ENCODE measurements at regions not wholly inside any gene's neighbourhood (a gene's known extent, or its start where the extent isn't known, plus 50 kb on each side); places are given as distances from the start of the nearest gene placed in this dataset.

GRCh38 chr2:7557376-7557775, 640.2 kb downstream of the RNF144A start (continued):
- TF ChIP-seq, protein P1, sequence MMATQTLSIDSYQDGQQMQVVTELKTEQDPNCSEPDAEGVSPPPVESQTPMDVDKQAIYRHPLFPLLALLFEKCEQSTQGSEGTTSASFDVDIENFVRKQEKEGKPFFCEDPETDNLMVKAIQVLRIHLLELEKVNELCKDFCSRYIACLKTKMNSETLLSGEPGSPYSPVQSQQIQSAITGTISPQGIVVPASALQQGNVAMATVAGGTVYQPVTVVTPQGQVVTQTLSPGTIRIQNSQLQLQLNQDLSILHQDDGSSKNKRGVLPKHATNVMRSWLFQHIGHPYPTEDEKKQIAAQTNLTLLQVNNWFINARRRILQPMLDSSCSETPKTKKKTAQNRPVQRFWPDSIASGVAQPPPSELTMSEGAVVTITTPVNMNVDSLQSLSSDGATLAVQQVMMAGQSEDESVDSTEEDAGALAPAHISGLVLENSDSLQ (IDR thresholded peaks at IDR 0.05) = no peak
- TF ChIP-seq, protein P2, sequence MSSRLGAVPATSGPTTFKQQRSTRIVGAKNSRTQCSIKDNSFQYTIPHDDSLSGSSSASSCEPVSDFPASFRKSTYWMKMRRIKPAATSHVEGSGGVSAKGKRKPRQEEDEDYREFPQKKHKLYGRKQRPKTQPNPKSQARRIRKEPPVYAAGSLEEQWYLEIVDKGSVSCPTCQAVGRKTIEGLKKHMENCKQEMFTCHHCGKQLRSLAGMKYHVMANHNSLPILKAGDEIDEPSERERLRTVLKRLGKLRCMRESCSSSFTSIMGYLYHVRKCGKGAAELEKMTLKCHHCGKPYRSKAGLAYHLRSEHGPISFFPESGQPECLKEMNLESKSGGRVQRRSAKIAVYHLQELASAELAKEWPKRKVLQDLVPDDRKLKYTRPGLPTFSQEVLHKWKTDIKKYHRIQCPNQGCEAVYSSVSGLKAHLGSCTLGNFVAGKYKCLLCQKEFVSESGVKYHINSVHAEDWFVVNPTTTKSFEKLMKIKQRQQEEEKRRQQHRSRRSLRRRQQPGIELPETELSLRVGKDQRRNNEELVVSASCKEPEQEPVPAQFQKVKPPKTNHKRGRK (tag; IDR thresholded peaks at IDR 0.05) = no peak
- TF ChIP-seq CEBPG (CRISPR knock-in tag; IDR thresholded peaks at IDR 0.05) (no peak), CEBPG (tag; conservative IDR thresholded peaks at IDR 0.05 in 1 of 2, IDR thresholded peaks at IDR 0.05 in 1 of 2) (no peak), CBX2 (IDR thresholded peaks at IDR 0.05; ENCODE audit: insufficient read depth, low read length, poor library complexity, severe bottlenecking) (no peak), ZNF232 (CRISPR knock-in tag; IDR thresholded peaks at IDR 0.05) (no peak), ILF3 (IDR thresholded peaks at IDR 0.05; ENCODE audit: borderline replicate concordance) (no peak)

DNA sequence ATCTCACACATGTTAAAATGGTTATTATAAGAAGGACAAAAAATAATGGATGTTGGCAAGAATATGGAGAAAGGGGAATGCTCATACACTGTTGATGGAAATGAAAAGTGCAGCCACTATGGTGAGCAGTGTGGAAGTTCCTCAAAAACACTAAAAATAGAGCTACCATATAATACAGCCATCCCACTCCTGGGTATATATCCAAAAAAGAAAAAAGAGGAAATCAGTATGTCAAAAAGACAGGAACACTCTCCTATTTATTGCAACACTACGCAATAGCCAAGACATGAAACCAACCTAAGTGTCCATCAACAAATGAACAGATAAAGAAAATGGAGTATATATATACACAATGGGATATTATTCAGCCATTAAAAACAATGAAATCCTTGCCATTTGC, 642.6 kb downstream of the RNF144A start:
- in situ Hi-C loops (cut with MboI) (no loop called here), intact Hi-C loops (cut with micrococcal nuclease) (no loop called here)
- H3K9me3 ChIP-seq (replicated peaks; ENCODE audit: control insufficient read depth, insufficient read depth, low read depth, low read length) = no peaks in the 10 kb centered on the region
- FAIRE-seq = no peak
- ChIA-PET CTCF (ENCODE audit: low intra/inter-chr PET ratio) (no interaction called here), POLR2A (no interaction called here)
- H3K36me3 ChIP-seq (ENCODE audit: control insufficient read depth, insufficient read depth, low read length) = no peaks in the 10 kb centered on the region
- no peak overlapping the region for H3K9ac ChIP-seq (ENCODE audit: insufficient read depth in 1 of 2, low read depth in 2 of 2, low read length in 2 of 2)
- H3K9me1 ChIP-seq (ENCODE audit: control insufficient read depth, insufficient read depth, low read length) = no peaks in the 10 kb centered on the region
- TF ChIP-seq SRSF3 (IDR thresholded peaks at IDR 0.05; ENCODE audit: insufficient read depth, low read length) (no peak), FOXM1 (IDR thresholded peaks at IDR 0.05; ENCODE audit: low read depth) (no peak), FOXM1 (CRISPR knock-in tag; IDR thresholded peaks at IDR 0.05; ENCODE audit: low read depth) (no peak)
- no peak overlapping the region for H2AFZ ChIP-seq (ENCODE audit: low read depth, low read length)
- DNase-seq (ENCODE audit: extremely low read depth in 1 of 4, low spot score in 3 of 4) = no peak
- ATAC-seq = no peak
- H3K4me2 ChIP-seq (ENCODE audit: insufficient read depth, low read length) = no peak overlapping the region
- no peaks in the 10 kb centered on the region for H4K20me1 ChIP-seq (replicated peaks; ENCODE audit: control insufficient read depth, insufficient read depth, low read length)
- no peaks in the 10 kb centered on the region for H3K79me2 ChIP-seq (ENCODE audit: control insufficient read depth, insufficient read depth, low read length)
- no peak overlapping the region for H3K27ac ChIP-seq (ENCODE audit: extremely low read depth, low read depth, low read length)
- H3K4me1 ChIP-seq (replicated peaks in 1 of 2; ENCODE audit: control insufficient read depth in 2 of 2, insufficient read depth in 2 of 2, low read length in 2 of 2) = no peaks in the 10 kb centered on the region
- WGBS (ENCODE audit: insufficient coverage, low coverage, missing lambda C conversion rate) = 8% methylated on average over 1 of the region's 1 CpG
- no TSS peak for BruUV-seq (replicated peaks)
- no peak overlapping the region for H3K4me3 ChIP-seq
- H3K27me3 ChIP-seq (ENCODE audit: control insufficient read depth in 2 of 2, insufficient read depth in 2 of 2, low read length in 2 of 2) = no peaks in the 10 kb centered on the region

Measured in K562 (cell line).